ENCODE measurements at regions not wholly inside any gene's neighbourhood (a gene's known extent, or its start where the extent isn't known, plus 50 kb on each side); places are given as distances from the start of the nearest gene placed in this dataset.

DNA sequence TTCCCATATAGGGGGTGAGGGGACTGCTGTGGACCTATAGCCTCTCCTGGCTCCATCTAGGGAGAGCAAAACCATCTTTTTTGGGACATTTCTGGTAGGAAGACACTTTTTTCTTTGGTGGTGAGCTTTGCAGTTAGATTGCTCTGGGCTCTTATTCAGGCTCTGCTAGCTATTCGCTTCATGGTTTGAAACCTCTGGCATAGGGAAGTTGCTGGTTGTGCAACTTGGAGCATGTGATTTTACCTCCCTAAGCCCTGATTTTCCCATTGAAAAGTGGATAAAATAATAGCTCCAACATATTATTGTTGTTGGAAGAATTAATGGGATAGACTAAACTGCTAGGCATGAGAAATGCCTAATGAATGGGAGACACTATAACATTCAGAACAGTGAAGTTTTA lies 69.6 kb downstream of the CYP26A1 start:
- TF ChIP-seq POLR2AphosphoS5 (IDR thresholded peaks at IDR 0.05) = no peak
- no peak for TF ChIP-seq POLR2A (IDR thresholded peaks at IDR 0.05)
- no peak for TF ChIP-seq EP300 (IDR thresholded peaks at IDR 0.05)
- TF ChIP-seq, protein P1, sequence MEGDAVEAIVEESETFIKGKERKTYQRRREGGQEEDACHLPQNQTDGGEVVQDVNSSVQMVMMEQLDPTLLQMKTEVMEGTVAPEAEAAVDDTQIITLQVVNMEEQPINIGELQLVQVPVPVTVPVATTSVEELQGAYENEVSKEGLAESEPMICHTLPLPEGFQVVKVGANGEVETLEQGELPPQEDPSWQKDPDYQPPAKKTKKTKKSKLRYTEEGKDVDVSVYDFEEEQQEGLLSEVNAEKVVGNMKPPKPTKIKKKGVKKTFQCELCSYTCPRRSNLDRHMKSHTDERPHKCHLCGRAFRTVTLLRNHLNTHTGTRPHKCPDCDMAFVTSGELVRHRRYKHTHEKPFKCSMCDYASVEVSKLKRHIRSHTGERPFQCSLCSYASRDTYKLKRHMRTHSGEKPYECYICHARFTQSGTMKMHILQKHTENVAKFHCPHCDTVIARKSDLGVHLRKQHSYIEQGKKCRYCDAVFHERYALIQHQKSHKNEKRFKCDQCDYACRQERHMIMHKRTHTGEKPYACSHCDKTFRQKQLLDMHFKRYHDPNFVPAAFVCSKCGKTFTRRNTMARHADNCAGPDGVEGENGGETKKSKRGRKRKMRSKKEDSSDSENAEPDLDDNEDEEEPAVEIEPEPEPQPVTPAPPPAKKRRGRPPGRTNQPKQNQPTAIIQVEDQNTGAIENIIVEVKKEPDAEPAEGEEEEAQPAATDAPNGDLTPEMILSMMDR (IDR thresholded peaks at IDR 0.05) = no peak

Data from sigmoid colon (tissue), 4 donors.